Superior temporal gyrus (tissue), 1 donor: ENCODE measurements at regions not wholly inside any gene's neighbourhood (a gene's known extent, or its start where the extent isn't known, plus 50 kb on each side); places are given as distances from the start of the nearest gene placed in this dataset.

ENCODE experiments used
- DNase-seq: peaks from one replicate; pipeline ENCODE4 v3.0.0-alpha.2; 2016; ENCODE audit errors: extremely low spot score

DNA sequence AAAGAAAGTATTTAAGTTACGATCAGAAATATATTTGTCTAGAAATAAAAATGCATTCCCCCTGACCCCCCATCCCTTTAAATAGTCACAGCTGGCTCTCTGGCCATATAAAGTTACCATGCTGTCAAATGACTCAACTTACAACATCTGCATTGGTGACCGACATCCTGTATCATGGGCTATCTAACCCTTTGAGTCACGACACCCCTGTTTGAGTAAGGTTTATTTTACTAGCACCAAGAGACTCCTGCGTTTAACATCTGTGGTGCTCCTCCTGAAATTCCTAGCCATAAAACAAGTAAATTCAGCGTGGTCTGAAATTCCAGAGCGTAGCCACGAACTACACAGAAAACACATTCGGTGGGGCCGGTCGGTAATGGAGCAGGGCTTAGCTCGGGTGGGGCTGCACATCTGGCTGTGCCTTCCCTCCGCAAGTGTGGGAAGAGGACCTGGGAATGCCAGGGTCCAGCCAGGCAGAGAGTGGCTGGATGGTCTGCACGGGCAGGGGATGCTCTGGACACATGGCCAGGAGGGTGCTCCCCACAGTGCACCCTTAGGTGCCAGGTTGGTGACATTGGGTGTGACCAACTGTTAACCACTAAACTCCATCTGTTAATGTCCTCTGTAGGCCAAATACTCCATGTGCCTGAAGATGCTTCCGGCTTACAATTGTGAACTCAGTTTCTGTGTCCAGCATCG is 53.0 kb upstream of the CLDN14 start:
- no peak for DNase-seq

DNA sequence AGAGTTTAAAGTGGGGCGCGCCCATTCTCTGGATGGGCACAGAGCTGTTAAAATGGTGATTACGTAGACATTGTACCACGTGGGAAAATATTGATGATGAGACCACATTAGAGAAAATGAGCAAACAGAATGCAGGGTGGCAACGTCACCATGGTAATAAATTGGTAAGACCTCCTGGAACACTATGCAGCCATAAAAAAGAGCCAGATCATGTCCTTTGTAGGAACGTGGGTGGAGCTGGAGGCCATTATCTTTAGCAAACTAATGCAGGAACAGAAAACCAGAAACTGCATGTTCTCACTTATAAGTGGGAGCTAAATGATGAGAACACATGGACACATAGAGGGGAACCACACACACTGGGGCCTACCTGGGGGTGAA is 53.5 kb upstream of the CLDN14 start:
- DNase-seq = no peak

DNA sequence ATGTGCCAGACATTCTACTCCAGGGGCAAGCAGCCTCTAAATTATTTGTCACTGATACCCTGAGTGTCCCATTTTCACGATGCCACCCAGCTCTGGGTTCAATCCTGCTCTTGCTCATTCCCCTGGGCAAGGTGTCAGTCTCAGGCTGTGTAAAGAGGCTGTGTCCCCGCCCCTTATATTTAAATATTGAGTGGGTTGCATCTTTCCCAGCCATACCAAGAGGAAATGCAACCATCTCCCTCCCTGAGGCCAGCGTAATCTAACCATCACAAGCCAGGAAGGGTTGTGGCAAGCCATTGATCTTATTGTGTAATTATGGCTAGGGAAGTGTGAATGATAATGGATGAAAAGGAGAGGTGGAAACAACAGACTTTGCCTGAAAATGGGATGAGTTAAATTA is 54.7 kb upstream of the CLDN14 start:
- DNase-seq = no peak

DNA sequence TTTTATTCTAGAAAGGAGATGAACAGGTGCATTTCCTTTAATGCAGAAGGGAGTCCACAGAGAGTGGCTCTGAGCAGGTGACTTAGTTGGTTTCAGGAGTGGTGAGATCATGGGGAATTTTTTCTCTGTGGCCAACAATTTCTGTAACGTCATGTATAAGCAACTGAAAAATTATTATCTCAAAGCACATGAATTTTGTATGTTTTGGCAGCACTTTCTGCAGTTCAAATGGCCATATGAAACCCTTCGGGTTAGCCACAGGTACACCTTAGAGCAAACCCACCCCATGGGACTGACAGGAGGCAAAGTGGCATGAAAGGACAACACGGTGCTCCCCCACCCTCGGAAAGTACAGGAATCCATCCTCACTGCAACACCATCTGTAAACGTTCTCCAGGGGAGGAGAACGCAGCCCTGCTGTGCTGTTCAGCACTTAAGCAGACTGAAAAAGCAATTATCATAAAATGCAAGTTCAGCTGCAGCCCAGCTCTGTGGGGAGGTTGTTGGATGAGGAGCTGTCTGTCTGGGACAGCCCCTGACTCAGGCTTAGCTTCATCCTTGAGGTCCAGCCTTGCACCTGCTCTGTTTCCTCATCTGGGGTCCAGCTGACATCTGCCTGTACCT is 55.8 kb upstream of the CLDN14 start:
- DNase-seq = no peak

DNA sequence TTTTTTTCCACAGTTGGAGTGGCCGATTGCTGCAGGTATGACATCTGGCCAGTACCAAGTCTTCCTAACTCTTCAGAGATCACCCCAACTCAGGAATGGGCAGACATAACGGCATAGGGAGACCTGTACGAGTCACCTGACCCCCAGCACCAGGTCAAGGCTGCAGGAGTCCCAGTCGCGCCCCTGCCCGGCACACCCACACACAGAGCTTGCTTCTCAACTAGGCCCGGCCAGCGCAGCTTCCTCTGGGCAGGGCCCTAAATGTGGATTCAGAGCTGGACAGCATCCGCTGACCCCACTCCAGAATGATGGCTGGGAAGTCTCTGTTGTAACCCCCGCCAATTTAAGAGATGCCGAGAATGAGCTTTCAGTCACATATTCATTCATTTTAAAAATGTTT is 58.8 kb upstream of the CLDN14 start:
- no peak for DNase-seq

DNA sequence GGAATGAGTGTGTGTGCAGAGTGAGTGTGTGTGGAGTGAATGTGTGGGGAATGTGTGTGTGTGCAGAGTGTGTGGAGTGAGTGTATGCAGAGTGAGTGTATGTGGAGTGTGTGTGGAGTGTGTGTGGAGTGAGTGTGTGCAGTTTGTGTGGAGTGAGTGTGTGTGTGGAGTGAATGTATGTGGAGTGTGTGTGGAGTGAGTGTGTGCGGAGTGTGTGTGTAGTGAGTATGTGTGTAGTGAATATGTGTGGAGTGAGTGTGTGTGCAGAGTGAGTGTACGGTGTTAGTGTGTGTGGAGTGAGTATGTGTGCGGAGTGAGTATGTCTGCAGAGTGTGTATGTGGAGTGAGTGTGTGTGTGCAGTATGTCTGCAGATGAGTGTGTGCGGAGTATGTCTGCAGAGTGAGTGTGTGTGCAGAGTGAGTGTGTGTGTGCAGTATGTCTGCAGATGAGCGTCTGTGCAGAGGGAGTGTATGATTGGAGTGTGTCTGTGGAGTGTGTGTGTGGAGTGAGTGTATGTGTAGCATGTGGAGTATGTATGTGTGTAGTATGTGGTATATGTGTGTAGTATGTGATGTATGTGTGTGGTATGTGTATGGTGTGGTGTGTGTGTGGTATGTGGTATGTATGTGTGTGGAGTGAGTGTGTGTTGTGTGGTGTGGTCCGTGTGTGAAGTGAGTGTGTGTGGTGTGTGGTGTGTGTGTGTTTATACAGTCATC is 59.7 kb upstream of the CLDN14 start:
- no peak for DNase-seq

DNA sequence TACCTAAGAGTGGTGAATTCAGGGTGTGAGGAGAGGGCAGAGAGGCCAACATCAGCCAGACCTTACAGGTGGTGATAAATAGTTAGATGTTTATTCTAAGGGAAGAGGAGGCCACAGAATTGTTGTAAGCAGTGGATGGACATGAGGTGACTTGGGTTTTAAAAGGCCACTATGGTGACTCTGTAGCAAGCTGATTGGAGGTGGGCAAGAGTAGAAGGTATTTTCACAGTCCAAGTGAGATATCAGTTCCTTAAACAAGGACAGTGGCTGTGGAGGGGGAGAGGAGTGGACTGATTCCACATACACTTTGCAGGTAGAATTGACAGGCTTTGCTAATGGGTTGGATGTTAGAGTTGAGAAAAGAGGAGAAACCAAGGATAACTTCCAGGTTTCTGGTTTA is 60.8 kb upstream of the CLDN14 start:
- no peak for DNase-seq

DNA sequence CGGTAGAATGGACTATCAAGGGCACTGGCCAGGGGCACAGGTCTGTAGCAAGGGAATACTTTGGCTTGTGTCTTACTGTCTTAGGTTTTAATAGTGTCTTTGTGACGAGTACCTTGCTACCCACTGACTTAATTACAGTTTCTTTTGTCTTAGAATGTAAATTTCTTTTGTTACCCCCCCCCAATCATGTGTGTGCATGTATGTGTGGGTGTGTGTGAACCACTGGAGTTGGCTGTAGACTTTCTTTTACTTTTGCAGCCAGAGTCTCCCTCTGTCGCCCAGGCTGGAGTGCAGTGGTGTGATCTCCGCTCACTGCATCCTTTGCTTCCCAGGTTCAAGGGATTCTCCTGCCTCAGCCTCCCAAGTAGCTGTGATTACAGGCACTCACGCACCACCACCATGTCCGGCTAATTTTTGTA is 61.8 kb upstream of the CLDN14 start:
- DNase-seq = no peak

DNA sequence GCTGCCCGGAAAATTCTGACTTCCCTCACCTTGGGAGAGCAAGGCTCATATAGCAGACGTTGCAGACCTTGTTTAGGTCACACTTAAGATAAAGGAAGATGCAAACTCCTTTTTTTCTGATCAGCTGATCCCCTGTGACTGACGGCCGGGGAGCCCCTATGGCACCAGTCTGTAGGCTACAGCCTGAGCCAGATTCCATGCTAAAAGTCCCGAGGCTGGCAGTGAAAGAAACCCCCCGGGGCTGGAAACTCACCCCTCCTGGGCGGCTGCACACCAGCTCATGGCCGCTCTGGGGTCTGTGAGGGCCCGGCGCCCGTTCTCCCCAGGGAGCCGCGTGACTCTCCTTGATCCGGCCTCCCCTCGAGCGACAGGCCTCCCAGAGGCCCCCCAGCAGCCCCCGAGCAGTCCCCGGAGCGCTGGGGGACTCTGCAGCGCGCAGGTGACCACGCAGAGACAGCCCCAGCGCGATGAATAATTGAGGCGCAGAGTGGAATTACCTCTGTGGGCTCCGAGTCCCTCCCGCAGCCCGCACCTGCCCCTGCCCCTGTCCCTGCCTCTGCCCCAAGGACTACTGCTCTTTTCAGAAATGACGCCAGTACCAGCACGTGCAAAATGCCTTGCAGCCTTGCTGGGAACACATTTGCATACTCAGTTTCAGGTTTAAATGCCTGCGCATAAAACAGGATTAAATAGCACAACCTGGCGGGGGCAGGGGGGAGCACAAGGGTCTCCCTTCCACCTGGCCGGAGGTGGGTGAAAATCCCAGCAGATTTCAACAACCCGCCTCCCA is 62.6 kb upstream of the CLDN14 start:
- no peak for DNase-seq

DNA sequence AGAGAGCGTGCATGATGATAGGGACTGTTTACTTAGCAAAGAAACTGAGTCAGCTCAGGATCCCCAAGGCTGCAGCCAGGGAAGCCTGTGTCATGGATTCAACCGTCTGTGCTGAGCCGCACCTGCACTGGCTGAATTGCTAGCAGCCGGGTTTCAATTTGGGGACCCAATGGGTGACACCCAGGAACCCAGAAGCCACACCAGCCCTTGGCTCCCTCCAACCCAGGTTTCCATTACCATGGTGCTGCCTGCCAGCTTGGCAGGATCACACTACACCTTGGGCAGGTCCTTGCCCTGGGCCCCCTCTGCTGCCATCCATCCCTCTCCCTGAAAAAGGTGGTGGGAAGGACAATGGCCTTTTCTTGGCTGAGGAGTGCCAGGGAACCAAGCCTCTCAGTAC is 64.0 kb upstream of the CLDN14 start:
- DNase-seq = no peak

DNA sequence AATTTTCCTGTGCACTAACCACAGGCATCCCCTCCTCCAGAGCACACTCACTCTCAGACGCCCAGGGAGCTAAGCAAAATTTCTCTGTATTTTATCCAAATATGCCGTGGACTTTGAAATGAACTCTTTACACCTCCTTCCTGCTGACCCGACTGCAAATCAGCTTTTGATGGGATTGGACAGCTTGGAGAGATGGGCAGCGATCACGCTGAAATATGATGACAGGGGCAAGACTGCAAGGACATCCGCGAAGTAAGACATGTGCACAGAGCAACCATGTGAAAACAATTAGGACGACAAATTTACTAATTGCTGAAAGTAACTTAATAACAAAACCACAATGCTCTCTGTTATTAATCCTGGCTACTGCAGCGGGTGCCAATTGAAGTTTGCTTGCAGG is 64.6 kb upstream of the CLDN14 start:
- no peak for DNase-seq

DNA sequence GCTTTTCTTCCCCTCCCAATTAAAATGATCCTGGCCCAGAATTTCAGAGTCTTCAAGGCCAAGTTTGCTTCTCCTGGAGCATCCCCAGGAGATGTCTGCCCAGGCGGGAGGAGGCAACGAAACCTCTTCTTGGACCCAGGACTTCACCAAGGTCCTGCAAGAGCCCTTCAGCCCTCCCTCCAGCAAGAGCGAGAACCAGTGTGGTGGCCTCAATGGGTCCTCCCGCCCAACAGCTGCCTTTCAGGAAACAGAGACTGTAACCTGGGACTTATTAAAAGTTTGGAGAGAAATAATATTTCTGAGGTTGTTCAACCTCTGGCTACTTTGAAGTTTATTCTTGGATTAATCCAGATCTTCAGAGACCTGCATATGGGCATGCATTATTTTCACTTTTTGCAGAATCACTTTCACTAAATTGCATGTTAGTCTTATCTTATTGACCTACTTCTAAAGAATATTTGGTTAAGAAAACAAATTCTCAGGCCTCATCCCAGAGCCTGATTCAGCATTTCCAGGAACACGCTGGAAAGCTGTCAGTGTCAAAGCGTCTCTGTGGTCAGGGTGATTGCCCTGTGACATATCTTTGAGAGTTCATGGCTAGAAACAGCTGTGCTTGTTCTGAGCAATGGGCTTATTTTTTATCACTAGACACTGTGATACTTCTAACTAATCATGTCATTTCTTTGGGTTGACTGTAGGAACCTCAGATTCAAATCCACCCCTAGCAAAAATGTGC is 66.0 kb upstream of the CLDN14 start:
- no peak for DNase-seq

DNA sequence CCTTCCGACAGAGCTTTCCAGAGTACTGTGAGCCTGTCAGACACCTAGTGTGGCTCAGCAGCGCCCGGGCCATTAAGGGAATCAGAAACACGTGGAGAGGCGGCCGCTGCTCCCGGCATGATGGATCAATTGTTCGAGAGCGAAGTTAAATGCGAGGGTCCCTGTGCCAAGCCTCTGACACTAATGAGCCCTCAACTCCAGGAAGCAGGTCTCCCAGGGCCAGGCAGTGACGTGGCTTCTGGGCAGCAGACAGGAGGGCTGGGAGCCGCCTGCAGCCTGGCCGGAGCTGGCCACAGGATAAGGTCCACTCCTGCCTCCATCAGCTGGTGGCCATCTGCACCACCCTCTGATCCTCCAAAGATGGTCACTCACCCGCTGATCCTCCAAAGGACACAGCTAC is 67.5 kb upstream of the CLDN14 start:
- no peak for DNase-seq

DNA sequence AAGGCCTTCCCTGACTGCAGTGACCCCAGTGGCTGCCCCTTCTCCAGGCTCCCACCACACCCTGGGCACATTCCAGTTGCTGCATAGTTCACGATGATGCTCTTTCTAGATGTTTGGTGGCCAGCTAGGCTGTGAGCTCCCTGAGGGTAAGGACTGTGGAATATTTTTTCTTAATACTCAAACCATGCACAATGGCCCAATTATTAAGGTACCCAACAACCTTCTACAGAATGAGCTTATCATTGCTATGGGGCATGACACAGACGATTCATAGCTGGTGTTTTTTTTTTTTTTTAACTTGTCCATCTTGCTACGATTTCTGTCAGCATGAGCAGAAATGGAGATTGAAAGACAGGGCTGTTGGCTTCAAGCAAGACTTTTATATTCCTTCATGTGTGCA is 68.9 kb upstream of the CLDN14 start:
- DNase-seq = no peak

DNA sequence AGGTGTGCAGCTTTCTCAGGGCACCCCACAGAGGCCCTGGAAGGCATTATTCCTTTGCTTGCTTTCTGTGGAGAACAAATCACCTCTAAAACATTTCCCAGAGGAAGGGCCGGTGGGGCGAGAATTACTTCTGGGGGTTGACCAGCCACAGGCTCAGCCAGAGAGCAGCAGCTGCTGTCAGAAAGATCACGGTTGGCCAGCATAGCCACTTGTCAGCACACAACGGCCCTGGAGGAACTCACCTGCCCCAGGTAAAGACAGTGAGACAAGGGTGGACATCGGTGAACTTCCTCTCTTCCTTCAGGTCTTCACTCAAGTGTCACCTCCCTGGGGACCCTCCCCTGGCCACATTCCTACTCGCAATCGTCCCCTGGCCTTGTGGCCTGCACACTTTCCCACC is 69.5 kb upstream of the CLDN14 start:
- DNase-seq = no peak

DNA sequence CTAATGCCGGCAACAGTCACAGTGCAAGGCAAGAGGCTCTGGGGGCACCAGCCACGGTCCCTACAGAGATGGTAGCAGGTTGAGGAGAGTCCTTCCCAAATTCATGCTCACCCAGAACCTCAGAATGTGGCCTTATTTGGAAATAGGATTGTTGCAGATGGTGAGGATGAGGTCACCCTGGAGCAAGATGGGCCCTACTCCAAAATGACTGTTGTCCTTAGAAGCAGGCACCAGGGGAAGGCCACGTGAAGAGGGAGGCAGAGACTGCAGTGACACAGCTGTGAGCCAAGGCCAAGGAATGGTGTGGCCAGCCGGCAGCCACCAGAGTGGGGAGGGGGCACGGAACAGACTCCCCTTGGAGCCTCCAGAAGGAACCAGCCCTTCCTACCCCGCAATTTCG is 70.8 kb upstream of the CLDN14 start:
- no peak for DNase-seq

DNA sequence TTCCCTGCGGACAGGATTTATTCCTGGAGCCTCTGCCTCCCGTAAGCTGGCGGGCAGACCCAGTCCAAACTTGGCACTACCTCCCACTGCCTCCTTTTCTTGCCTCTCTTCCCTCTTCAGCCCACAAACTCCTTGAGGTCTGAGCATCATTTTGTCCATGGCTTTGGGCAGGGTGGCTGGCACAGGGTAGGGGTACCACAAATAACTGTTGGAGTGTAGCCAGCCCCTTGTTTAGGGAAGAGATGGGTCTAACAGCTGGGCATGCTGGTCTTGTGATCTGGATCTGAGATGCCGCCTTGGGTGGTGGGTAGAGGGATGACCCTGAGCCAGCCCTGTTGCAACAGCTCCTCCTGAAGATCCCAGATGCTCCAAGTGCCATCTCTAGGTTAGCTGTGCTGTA is 71.4 kb upstream of the CLDN14 start:
- no peak for DNase-seq

DNA sequence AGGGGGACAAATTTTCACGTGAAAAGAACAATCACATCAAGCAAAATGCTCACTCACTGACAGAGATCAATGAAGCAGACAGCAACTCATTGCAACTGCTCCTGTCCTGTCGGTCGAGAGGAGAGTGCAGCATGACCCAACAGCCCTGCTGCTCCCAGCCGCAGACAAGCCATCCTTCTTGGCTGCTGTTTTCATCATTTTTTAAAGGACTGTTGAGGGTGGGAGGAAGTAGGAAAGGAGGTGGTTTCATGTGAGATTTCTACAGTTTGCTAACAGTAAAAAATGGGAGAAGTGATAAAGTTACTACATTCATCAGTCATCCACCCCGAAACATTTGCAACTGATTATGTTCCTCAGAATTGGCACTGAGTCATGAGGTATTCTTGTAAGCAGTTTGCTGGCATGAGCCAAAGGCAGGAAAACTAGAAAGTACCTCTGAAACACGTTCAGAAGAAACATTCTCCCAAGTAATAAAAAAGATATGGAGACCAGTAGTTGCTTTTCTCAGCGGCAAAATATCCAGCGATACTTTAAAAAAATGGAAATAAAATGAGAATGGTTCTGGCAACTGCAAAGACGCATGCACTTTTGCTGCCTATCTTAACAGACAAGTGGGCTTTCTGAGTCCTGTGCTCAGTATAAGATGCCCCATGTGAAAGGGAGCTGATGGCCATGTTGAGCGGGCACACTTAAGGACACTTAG is 72.0 kb upstream of the CLDN14 start:
- peak; percentile 13 for DNase-seq

DNA sequence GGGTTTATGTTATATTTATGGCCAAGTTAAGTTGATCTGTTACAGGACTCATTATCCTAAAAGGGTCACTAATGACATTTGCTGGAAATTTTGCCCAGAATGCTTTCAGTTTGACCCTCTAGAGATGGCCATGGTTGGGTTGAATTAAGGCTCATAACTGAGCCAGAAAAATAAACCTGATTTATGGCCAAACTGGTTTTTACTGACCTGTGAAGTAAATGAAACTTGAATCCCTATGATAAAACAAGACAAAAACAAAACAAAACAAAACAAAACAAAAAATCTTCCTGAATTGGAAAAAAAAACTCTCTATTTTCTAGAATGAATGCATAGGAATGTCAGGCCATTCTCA is 72.5 kb upstream of the CLDN14 start:
- DNase-seq = no peak

DNA sequence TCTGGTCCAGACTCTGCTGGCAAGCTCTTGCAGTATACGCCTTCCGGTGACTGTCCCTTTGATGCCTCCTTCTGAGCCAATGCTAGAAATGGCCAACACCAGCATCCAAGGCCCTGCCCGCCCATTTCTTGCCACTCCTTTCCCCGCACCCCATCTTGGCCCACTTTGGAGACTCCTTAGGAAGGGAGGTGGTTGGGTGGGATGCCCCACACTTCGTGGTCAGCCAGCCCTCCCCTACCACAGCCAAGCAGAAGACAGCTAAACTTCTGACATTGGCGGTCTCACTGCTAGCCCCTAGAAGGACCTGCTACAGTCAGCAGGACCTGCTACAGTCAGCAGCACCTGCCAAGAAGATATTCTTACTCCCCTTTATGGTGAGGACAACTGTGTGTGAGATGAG is 73.5 kb upstream of the CLDN14 start:
- DNase-seq = no peak

DNA sequence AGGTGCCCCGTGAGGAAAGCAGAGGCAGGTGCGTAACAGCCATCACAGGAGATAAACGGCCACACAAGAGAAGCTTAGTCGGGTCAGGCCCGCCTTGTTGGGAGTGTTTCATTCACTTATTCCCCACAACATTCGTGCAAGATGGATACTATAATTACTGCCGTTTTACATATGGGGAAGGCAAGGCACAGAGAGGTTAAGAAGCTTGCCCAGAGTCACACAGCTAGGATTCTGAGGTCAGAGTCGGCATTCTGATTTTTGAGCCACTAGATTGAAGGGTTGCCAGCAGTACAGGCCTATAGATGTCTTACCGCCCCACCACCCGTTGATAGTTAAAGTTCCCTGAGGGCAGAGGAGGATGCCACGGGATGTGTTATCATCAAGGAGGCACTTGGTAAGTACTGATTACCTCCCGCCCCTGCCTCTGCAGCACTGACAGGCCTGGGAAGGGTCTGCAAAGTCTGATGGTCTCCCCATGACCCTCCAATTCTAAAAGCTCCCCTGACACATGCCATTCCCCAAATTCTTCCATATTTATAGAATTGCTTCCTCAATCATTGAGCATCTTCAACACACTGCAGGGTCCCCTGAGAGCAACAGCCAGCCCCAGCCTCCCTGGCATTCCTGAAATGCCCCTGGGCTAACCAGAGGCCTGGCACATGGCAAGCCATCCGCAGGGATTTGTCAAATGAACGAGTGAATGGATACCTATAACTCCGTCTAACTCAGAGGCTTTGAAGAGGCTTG is 74.7 kb upstream of the CLDN14 start:
- no peak for DNase-seq
